ENCODE measurements at regions not wholly inside any gene's neighbourhood (a gene's known extent, or its start where the extent isn't known, plus 50 kb on each side); places are given as distances from the start of the nearest gene placed in this dataset.

GRCh38 chr7:93014410-93014809, 103.4 kb downstream of the SAMD9 start:
- ATAC-seq (ENCODE audit: low read depth) (no peak), DNase-seq (ENCODE audit: low spot score) (no peak)
- H3K4me3 ChIP-seq (ENCODE audit: severe bottlenecking) = no peak overlapping the region
- H3K9me3 ChIP-seq (ENCODE audit: severe bottlenecking) = no peaks in the 10 kb centered on the region
- no peak overlapping the region for H3K27ac ChIP-seq (ENCODE audit: poor library complexity, severe bottlenecking)
- no peaks in the 10 kb centered on the region for H3K36me3 ChIP-seq (ENCODE audit: low read depth)
- TF ChIP-seq CTCF (IDR thresholded peaks at IDR 0.05; ENCODE audit: poor library complexity, severe bottlenecking) = no peak
- H3K4me1 ChIP-seq (ENCODE audit: insufficient read depth, poor library complexity, severe bottlenecking) = peaks cover 6% of the 10 kb centered on the region
- H3K27me3 ChIP-seq (ENCODE audit: insufficient read depth, poor library complexity, severe bottlenecking) = no peaks in the 10 kb centered on the region

GRCh38 chr7:93013446-93014061, 104.2 kb downstream of the SAMD9 start:
- no peak overlapping the region for H3K4me3 ChIP-seq (ENCODE audit: severe bottlenecking)
- H3K36me3 ChIP-seq (ENCODE audit: low read depth) = no peaks in the 10 kb centered on the region
- H3K4me1 ChIP-seq (ENCODE audit: insufficient read depth, poor library complexity, severe bottlenecking) = peaks cover 6% of the 10 kb centered on the region
- ATAC-seq (ENCODE audit: low read depth) (no peak), DNase-seq (ENCODE audit: low spot score) (no peak)
- TF ChIP-seq CTCF (IDR thresholded peaks at IDR 0.05; ENCODE audit: poor library complexity, severe bottlenecking) = no peak
- no peak overlapping the region for H3K27ac ChIP-seq (ENCODE audit: poor library complexity, severe bottlenecking)
- H3K9me3 ChIP-seq (ENCODE audit: severe bottlenecking) = no peaks in the 10 kb centered on the region
- no peaks in the 10 kb centered on the region for H3K27me3 ChIP-seq (ENCODE audit: insufficient read depth, poor library complexity, severe bottlenecking)

GRCh38 chr7:93011351-93012294, 106.2 kb downstream of the SAMD9 start:
- H3K27ac ChIP-seq (ENCODE audit: poor library complexity, severe bottlenecking) = peak overlapping the region; percentile 61
- ATAC-seq (ENCODE audit: low read depth) = peak; percentile 94
- no peak for TF ChIP-seq CTCF (IDR thresholded peaks at IDR 0.05; ENCODE audit: poor library complexity, severe bottlenecking)
- H3K27me3 ChIP-seq (ENCODE audit: insufficient read depth, poor library complexity, severe bottlenecking) = no peaks in the 10 kb centered on the region
- H3K36me3 ChIP-seq (ENCODE audit: low read depth) = no peaks in the 10 kb centered on the region
- H3K4me3 ChIP-seq (ENCODE audit: severe bottlenecking) = no peak overlapping the region
- peaks cover 6% of the 10 kb centered on the region for H3K4me1 ChIP-seq (ENCODE audit: insufficient read depth, poor library complexity, severe bottlenecking)
- no peaks in the 10 kb centered on the region for H3K9me3 ChIP-seq (ENCODE audit: severe bottlenecking)
- no peak for DNase-seq (ENCODE audit: low spot score)

GRCh38 chr7:93008833-93009232, 108.9 kb downstream of the SAMD9 start:
- no peak overlapping the region for H3K27ac ChIP-seq (ENCODE audit: poor library complexity, severe bottlenecking)
- H3K9me3 ChIP-seq (ENCODE audit: severe bottlenecking) = no peaks in the 10 kb centered on the region
- ATAC-seq (ENCODE audit: low read depth) (no peak), DNase-seq (ENCODE audit: low spot score) (no peak)
- no peaks in the 10 kb centered on the region for H3K27me3 ChIP-seq (ENCODE audit: insufficient read depth, poor library complexity, severe bottlenecking)
- peaks cover 6% of the 10 kb centered on the region for H3K4me1 ChIP-seq (ENCODE audit: insufficient read depth, poor library complexity, severe bottlenecking)
- no peak overlapping the region for H3K4me3 ChIP-seq (ENCODE audit: severe bottlenecking)
- no peaks in the 10 kb centered on the region for H3K36me3 ChIP-seq (ENCODE audit: low read depth)
- TF ChIP-seq CTCF (IDR thresholded peaks at IDR 0.05; ENCODE audit: poor library complexity, severe bottlenecking) = no peak

All from RWPE2 (cell line).